ENCODE measurements at regions not wholly inside any gene's neighbourhood (a gene's known extent, or its start where the extent isn't known, plus 50 kb on each side); places are given as distances from the start of the nearest gene placed in this dataset.

DNA sequence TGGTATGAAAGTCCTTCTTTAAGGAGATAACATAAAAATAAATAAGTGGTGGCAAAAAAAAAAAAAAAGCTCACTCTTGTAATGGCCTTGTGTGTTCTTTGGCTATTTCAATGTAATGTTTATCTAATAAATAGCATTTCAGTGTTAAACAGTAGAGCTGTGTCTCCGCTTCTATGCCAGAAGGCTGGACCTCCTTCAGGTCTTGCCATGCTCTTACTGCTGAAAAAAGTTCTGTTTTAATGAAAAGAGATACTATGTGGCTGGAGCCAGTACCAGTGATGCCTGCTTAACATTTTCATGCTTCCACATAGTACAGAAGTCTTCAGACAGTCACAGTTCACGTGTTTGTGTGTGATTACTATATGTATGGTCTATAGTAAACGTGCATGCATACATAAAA, 74.1 kb upstream of the PRICKLE1 start:
- DNase-seq (ENCODE audit: low read depth in 4 of 4, low spot score in 3 of 4), result no peak

DNA sequence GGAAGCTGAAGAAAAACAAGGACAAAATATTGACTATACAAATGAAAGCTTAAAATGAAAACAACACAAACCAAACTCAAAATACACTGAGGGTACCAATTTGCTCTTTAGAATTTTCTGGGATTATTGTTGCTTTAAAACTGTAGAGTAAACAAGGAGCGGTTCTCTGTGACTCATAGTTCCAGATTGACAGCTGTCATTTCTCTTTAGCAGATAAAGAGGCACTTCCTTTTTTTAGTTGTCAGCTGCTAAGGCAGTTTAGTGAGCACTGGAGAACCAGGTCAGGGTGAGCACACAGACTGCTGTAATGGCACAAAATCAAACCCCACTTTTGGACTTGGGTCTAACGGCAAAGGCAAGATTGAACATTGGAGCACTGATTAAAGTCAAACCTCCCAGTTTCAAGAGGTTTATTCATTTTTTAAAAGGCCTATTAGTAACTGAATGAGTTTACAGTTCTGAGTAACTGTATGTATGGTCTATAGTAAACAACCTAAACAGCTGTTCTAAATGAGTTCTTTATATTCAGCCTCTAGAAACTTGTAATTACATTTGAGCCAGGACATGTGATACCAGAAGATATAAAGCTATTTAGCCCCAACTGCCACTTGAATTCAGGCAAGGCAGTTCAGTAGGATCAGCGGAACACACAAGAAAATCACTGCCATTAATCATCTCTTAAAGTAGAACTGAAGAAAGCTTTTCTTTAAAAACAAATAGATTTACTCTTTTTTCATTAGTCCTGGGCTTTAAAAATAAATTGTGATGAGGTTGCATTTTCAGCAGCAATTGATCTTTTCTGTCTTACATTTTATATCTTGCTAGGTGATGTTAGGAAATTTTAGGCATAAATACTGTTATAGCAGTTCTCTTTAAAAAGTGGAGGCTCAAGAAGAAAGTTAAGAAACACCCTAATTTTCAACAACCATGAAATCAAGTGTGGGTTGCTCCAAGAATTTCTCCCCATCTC, 71.7 kb upstream of the PRICKLE1 start:
- DNase-seq (ENCODE audit: low read depth in 4 of 4, low spot score in 3 of 4), result no peak

- DNase-seq (ENCODE audit: low read depth in 4 of 4, low spot score in 3 of 4), result no peak
Observed at GRCh38 chr12:42660117-42660516, 70.6 kb upstream of the PRICKLE1 start.

- DNase-seq (ENCODE audit: low read depth in 4 of 4, low spot score in 3 of 4), result no peak
Observed at GRCh38 chr12:42652048-42652447, 62.5 kb upstream of the PRICKLE1 start.

DNA sequence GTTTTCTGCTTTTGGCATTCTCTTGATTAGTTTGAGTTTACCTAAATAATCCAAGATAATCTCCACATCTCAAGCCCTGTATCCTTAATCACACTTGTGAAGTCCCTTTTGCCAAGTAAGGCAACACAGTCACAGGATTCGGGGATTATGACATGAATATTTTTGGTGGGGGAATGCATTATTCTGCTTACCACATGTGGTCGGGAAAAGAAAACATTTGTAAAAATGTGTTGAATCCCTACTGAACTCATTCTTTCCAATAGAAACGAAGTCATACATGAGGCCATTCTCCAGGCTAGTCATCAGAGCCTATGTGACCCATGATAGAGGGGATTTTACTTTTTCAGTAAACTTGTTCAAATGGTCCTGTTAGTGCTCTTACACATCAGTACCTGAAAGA, 58.5 kb upstream of the PRICKLE1 start:
- DNase-seq (ENCODE audit: low read depth in 4 of 4, low spot score in 3 of 4), result no peak

GRCh38 chr12:42643881-42644579, 54.5 kb upstream of the PRICKLE1 start:
- no peak for DNase-seq (ENCODE audit: low read depth in 4 of 4, low spot score in 3 of 4)

GRCh38 chr12:42641221-42641885, 51.8 kb upstream of the PRICKLE1 start:
- DNase-seq (ENCODE audit: low read depth in 4 of 4, low spot score in 3 of 4), result no peak

DNA sequence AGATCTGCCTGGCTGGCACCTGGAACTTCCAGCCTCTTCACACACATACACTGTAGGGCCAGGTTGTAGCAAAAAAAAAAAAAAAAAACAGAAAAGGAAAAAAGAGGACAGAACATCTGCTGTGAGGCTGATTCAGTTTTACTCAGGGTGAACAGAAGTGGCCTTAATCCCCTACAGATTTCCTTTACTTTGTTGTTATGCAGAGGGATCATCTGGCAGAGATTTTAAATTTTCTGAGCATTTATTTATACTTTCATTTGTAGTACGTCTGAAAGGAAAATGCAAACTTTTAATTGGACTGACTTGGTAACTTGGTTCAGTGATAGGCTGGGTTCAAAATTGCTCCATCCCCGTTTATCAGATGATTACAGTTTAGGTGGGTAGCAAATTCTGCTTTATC, 50.8 kb upstream of the PRICKLE1 start:
- no peak for DNase-seq (ENCODE audit: low read depth in 4 of 4, low spot score in 3 of 4)

DNA sequence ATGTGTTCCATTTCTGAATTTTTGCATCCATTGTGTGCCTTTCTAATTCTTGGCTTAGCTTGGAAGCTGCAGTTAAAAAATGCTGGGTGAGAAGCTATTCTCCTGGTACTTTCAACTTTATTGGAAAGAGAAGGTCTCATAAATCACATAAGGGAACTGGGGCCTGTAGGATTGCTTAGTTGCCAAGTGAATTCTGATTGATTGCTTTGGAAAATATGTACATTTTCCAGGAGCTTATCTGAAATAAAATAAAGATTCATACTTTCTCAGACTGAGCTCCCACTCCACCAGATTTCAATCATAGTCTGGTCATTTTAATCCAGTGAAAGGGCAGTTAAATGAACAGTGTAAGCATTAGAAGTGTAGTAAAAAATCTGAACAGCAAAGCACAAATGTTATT, 50.0 kb upstream of the PRICKLE1 start:
- no peak for DNase-seq (ENCODE audit: low read depth in 4 of 4, low spot score in 3 of 4)
